Skin of body (tissue), 1 donor: ENCODE measurements at regions not wholly inside any gene's neighbourhood (a gene's known extent, or its start where the extent isn't known, plus 50 kb on each side); places are given as distances from the start of the nearest gene placed in this dataset.

ENCODE experiments used
- DNase-seq: peaks from one replicate; lab custom pipeline; 2025; lab: John Stamatoyannopoulos, UW

GRCh38 chr14:83779266-83779665 lies 1750.7 kb upstream of the FLRT2 start:
- no peak for DNase-seq

GRCh38 chr14:83780321-83780720 lies 1749.6 kb upstream of the FLRT2 start:
- no peak for DNase-seq

DNA sequence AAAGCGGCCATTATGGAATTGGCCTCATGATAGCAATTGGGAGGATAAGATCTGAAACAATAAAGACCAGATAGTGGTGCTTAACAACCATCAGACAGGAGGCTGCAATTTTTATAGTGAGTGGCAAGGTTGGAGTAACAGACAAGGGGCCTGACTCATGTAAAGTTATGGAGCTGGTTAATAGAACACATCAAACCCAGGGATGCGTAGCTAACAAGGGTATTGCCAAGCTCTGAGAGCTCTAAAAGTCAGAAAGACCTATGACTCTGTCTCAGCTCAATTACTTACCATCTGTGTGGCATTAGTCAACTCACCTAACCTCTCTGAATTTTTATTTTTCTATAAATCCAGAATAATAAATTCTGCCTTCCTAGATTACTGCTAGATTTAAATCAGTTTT lies 1731.5 kb upstream of the FLRT2 start:
- no peak for DNase-seq

DNA sequence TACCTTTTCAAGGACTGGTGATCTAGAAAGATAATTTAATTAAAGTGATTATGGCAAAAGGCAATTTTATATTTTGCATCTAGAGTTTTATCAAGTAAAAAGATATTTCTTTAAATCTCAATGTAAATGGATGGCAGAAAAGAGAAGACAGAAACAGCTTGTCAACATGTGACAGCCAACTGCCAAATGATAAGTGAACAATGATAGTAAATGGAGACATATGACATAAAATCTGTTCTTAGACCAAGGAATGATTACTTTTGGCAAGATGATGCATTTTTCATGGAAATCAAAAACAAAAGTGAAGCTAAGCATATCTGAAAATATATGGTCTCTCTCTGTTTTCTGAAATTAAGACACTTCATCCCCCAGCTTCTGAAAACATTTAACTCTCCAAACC lies 1730.7 kb upstream of the FLRT2 start:
- peak; percentile 17 for DNase-seq

DNA sequence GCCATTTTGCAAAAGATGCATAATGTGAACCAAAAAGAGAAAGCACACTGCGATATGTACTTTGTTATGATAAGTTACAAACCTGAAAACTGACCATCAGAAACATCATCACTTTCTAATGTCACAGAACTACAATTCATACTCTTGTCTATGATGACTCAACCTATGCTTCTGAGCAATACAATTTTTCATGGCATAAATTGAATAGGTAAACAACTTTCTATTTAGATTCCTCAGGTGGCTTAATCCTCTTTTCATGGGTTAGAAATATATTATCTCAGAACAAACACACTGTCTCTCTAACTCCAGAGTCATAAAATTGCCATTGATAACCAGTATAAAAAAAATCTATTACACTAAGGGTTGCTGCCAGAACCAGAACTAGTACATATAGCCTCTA lies 1715.0 kb upstream of the FLRT2 start:
- DNase-seq, result no peak

DNA sequence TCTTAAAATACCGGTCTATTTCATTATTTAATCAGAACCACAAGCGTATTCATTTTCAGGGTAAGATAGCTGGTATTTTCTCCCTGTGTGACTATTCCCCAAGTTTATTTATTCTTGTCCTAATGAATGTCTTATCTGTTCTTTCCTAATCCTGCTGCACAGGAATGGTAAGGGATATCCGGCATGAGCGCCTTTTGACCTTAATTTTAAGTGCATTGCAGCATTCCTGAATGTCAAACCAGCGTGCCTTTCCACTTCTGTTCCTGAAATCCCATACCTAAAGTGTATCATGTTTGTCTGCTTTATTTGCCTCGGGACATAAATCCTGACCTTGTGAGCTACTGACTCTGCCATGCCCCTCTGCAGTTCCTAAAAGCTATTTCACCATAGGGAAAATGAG lies 1713.2 kb upstream of the FLRT2 start:
- no peak for DNase-seq

- no peak for DNase-seq
Observed at GRCh38 chr14:83825843-83826242, 1704.1 kb upstream of the FLRT2 start.

DNA sequence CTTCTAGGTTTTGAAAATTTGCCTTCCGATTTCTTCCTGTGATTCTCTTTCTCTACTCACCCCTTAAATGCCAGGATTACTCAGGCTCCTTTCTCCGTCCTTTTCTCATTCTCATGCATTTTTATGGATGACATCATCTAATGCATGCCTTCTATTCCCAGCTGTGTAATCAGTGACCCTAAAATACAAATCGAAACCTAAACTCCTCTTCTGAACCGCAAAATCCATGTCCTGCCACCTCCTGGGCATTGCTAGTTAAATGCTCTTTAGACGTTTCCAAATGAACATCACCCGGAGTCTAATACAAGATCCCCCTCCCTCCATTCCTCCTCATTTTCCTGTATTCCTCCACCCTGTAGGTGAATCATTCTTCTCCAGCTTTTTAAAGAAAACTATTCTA lies 1703.1 kb upstream of the FLRT2 start:
- DNase-seq, result peak; percentile 29

- DNase-seq, result no peak
Observed at GRCh38 chr14:83827383-83827782, 1702.6 kb upstream of the FLRT2 start.

- DNase-seq, result no peak
Observed at GRCh38 chr14:83828406-83828805, 1701.5 kb upstream of the FLRT2 start.

DNA sequence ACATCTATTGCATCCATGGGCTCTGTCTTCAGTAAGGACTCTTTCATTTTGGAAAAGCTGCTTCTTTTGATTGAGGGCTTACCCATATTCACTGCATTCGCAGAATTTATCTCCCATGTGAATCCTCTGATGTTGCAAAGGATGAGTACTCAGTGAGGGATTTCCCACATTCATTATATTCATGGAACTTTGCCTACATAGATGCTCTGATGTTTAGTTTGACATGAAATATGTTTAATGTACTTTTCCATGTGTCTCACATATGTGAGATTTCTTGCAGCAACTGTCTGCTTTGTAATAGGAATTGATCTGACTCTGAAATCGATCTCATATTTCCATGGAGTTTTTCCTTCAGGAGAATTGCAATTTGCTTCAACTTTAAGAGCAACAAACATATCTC lies 1699.6 kb upstream of the FLRT2 start:
- DNase-seq, result peak; percentile 87

DNA sequence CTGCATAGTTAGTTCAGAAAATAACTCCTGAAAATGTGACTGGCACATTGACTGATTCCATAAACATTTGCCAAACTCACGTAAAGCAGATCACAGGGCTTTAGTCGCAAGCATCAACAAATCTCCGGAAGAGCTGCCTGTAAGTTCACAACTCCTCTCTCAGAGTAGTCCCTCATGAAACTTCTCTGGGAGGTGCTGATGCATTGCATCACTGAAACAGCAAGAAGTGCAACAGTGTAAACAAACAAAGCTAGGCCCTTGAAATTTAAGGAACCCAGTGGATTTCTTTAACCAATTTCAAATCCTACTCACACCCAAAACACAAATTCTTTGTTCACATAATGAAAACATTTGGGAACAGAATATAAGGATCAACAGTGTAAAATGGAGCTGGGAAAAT lies 1691.7 kb upstream of the FLRT2 start:
- DNase-seq, result no peak

- DNase-seq, result no peak
Observed at GRCh38 chr14:83842547-83842946, 1687.4 kb upstream of the FLRT2 start.

- DNase-seq, result no peak
Observed at GRCh38 chr14:83847102-83847501, 1682.8 kb upstream of the FLRT2 start.

GRCh38 chr14:83850092-83850491 lies 1679.9 kb upstream of the FLRT2 start:
- no peak for DNase-seq

GRCh38 chr14:83856334-83856733 lies 1673.6 kb upstream of the FLRT2 start:
- no peak for DNase-seq

DNA sequence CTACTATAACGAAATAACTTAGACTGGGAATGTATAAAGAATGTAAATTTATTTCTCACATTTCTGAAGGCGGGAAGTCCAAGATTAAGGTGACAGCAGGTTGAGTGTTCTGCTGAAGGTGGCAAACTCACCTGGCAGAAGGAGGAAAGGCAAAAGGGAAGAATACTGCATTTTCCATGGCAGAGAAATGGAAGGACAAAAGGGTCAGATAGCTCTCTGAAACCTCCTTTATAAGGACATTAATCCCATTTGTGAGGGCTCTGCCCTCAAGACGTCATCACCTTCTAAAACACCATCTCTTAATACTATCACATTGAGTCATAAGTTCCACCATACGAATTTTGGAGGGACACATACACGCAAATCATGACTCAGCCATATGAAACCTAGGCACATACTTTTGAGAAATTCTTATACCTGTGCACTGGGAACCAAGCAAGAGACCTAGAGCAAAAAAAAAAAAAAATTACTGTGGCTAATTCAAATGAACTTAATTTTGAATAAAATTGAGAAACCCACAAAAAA lies 1669.3 kb upstream of the FLRT2 start:
- DNase-seq, result no peak

DNA sequence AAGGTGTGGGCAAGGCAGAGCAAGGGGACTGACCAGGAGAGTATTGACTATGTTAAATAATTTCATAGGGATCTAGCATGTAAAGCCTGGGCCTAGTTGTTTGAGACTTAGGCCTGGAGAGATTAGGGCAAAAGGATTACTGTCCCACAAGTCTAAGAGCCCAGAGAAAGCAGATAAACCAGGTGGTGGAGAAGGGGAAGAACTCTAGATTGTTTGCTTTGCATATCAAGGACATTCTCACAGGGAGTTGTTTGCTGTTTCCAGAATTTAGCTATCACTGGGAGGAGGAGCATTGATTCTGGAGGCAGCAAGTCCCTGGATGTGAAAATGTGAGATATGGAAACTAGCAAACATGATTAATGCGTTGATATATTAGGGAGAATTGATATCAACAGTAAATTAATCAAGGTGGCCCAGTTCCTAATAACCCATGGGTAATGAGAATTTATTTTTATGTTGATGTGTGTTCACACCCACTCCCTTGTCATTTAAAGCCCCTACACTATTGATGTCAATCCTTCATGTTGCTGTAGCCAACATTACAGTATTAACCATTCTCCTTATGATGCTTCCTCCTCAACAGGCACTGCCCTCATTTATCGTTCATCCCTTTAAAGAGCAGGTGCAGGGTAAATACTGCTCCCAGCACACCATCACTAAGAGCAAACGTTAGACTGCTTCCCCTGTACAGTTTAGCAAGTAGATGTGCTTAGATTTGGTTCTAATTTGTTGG lies 1666.7 kb upstream of the FLRT2 start:
- no peak for DNase-seq

DNA sequence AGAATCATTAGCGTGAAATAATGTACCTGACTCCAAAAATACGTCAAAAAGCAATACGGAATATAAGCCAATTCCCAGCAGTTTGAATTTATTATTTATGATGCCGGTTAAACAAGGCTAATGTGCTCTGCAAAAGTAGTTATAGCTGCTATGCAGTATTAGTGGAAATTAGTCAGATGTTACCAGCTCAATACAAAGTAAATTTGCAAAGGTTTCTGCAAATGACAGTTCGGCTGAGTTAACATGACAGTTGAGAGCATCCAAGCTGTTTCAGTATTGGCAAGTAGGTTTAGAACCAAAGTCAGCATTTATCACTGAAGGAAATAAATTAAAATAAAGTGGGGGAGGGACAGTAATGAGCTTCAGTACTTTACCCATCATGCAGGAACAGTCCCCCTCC lies 1665.8 kb upstream of the FLRT2 start:
- DNase-seq, result no peak

DNA sequence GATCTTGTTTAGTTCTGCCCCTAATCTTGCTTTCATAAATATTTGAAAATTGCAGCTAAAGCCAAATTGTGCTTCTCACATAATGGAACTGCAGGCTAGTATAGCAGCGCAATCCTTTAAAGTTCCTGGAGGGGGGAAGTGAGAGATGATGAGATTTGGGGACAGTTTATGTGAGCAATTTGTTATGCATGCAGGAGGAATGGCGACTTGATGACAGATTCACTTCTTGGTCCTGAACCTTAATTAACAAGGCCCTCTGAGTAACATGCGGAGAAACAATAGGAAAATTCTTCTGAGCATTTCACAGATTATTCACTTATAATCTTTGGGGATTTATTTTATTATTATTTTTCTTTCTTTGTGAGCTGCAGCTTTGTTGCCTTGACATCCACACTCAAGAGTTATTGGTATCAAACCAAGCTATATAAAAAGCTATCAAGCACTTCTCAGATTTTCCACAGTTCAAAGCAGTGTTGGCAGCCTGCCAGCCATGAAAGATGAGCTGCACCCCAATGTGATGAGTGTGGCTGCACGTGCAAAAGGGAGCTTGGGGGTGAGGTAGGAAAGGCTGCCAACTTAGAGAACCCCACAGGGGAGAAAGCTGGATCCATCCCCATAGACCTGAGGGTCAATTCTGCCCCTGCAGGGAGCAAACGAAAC lies 1662.2 kb upstream of the FLRT2 start:
- no peak for DNase-seq

- DNase-seq, result no peak
Observed at GRCh38 chr14:83870546-83871270, 1659.2 kb upstream of the FLRT2 start.

DNA sequence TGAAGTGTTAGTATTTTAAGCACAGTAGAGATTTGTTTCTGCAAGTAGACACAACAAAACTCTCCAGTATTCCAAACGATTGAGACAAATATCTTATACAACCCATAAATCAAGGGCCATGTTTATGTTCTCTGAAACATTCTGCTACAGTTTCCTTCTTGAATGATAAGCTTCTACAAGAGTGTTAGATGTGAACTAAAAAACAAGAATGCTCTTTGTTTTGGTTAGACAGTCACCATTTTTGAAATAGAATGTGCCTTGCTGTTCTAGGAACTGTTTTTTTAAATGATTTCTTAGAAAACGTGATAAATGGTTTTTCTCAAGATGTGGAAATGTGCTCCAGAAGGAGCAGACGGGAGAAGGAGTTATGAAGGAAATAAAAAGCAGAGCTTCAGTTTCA lies 1656.3 kb upstream of the FLRT2 start:
- DNase-seq, result no peak
